ENCODE measurements at regions not wholly inside any gene's neighbourhood (a gene's known extent, or its start where the extent isn't known, plus 50 kb on each side); places are given as distances from the start of the nearest gene placed in this dataset.
A peak's percentile ranks its signal among the peaks of the same experiment; 100 is the strongest.

DNA sequence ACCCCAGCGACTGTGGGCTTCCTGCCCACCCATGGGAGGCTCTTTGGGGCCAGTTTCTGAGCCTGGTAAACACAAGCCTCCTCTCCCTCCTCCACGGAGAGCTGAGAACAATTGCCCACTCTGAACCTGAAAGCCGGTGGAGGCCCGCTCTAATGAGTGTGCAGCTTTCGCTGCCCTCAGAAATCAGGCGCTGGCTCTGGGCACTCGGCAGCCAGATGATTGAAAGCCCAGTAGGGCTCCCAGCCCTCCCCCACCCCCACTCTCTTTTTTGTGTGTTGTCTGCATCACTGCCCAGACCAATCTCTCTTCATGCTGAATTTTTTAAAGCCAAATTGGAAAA lies 438.9 kb downstream of the RPS24 start:
- intact Hi-C loops (cut with DNase I): no loop called here
- no peak overlapping the region for H3K4me3 ChIP-seq
- DNase-seq (no peak), ATAC-seq (no peak)
- no peaks in the 10 kb centered on the region for H3K36me3 ChIP-seq (ENCODE audit: insufficient read depth in 1 of 2, low read depth in 1 of 2)
- TF ChIP-seq, protein P1, sequence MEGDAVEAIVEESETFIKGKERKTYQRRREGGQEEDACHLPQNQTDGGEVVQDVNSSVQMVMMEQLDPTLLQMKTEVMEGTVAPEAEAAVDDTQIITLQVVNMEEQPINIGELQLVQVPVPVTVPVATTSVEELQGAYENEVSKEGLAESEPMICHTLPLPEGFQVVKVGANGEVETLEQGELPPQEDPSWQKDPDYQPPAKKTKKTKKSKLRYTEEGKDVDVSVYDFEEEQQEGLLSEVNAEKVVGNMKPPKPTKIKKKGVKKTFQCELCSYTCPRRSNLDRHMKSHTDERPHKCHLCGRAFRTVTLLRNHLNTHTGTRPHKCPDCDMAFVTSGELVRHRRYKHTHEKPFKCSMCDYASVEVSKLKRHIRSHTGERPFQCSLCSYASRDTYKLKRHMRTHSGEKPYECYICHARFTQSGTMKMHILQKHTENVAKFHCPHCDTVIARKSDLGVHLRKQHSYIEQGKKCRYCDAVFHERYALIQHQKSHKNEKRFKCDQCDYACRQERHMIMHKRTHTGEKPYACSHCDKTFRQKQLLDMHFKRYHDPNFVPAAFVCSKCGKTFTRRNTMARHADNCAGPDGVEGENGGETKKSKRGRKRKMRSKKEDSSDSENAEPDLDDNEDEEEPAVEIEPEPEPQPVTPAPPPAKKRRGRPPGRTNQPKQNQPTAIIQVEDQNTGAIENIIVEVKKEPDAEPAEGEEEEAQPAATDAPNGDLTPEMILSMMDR (IDR thresholded peaks at IDR 0.05): no peak
- no peak overlapping the region for H3K27ac ChIP-seq
- no peaks in the 10 kb centered on the region for H3K27me3 ChIP-seq (ENCODE audit: insufficient read depth in 3 of 3, low read length in 2 of 3)
- 47 to 59% (median 52%) methylated on average over 7 of the region's 7 CpGs for WGBS, 3 donors
- H3K4me1 ChIP-seq: no peaks in the 10 kb centered on the region
- no peaks in the 10 kb centered on the region for H3K9me3 ChIP-seq

DNA sequence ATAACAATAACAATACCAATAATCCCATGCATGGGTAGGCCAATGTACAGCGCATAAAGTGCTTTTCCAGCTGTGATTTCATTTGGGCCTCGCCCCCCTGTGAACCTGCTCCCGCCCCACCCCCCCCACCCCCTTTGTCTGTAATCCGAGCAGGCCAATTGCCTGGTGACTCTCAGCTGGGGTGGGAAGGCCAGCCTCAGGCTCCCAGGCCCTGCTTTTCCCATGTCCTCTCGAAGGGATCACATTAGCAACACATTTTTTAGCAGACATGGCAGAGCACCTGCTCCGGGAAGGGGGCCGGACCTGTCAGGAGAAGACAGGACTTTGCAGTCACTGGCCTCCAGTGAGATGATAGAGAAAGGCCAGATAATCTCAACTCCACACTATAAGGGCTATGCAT lies 439.3 kb downstream of the RPS24 start:
- Histone ChIP-seq H3K4me3 (no peak overlapping the region), H3K36me3 (ENCODE audit: insufficient read depth in 1 of 2, low read depth in 1 of 2) (no peaks in the 10 kb centered on the region), H3K4me1 (no peaks in the 10 kb centered on the region), H3K9me3 (no peaks in the 10 kb centered on the region), H3K27ac (no peak overlapping the region), H3K27me3 (ENCODE audit: insufficient read depth in 3 of 3, low read length in 2 of 3) (no peaks in the 10 kb centered on the region)
- WGBS, 3 donors: 36 to 55% (median 36%) methylated on average over 7 of the region's 7 CpGs
- DNase-seq: no peak
- TF ChIP-seq, protein P1 (IDR thresholded peaks at IDR 0.05): no peak
- intact Hi-C loops (cut with DNase I): no loop called here
- ATAC-seq: peak in 1 of 4 donors; percentile 34

DNA sequence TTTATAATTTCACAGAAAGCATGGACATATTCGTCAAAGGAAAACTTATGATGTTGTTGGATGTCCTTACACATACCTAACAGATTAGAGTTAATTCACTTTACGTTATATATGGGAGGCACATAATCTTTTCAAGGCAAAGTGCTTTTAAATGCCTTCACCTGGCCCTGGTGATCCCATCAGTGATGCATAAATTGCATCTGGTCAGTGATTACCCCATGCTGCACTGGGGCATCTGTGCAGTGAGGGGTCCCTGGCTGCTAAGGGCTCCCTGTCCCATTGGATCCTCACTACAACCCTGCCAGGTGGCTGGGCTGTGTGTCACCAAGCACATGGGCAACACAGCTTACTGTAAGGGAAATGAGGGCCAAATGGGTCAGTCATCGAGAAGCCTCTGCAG lies 441.1 kb downstream of the RPS24 start:
- intact Hi-C loops (cut with DNase I): no loop called here
- Histone ChIP-seq H3K4me3 (no peak overlapping the region), H3K27ac (no peak overlapping the region), H3K4me1 (no peaks in the 10 kb centered on the region), H3K9me3 (no peaks in the 10 kb centered on the region), H3K36me3 (ENCODE audit: insufficient read depth in 1 of 2, low read depth in 1 of 2) (no peaks in the 10 kb centered on the region), H3K27me3 (ENCODE audit: insufficient read depth in 3 of 3, low read length in 2 of 3) (no peaks in the 10 kb centered on the region)
- TF ChIP-seq, protein P1 (IDR thresholded peaks at IDR 0.05): no peak
- DNase-seq (no peak), ATAC-seq (no peak)
- WGBS, 3 donors: 93 to 97% (median 95%) methylated on average over 3 of the region's 3 CpGs

DNA sequence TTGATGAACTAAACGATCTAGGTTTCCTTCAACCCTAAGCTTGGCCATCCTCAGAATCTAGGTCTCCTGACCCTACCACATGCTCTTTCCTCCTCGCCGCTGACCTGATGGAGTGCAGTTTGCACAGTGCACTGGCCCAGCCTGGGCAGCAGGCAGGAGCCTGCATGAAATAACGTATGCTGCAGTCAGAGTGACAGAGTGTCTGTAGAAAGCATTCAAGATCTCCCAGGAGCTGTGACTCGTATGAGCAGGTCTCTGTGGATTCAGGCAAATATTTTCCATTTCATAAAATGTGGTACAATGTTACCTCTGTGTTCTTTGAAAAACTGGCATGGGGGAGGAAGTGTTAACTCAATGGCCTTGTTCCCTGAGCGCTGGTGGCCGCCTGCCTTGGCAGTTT lies 441.8 kb downstream of the RPS24 start:
- TF ChIP-seq, protein P1 (IDR thresholded peaks at IDR 0.05): no peak
- no peaks in the 10 kb centered on the region for H3K36me3 ChIP-seq (ENCODE audit: insufficient read depth in 1 of 2, low read depth in 1 of 2)
- no peak for ATAC-seq
- no peak overlapping the region for H3K27ac ChIP-seq
- DNase-seq: no peak
- intact Hi-C loops (cut with DNase I): no loop called here
- H3K4me1 ChIP-seq: no peaks in the 10 kb centered on the region
- no peak overlapping the region for H3K4me3 ChIP-seq
- H3K27me3 ChIP-seq (ENCODE audit: insufficient read depth in 3 of 3, low read length in 2 of 3): no peaks in the 10 kb centered on the region
- 78 to 83% (median 80%) methylated on average over 7 of the region's 7 CpGs for WGBS, 3 donors
- H3K9me3 ChIP-seq: no peaks in the 10 kb centered on the region

DNA sequence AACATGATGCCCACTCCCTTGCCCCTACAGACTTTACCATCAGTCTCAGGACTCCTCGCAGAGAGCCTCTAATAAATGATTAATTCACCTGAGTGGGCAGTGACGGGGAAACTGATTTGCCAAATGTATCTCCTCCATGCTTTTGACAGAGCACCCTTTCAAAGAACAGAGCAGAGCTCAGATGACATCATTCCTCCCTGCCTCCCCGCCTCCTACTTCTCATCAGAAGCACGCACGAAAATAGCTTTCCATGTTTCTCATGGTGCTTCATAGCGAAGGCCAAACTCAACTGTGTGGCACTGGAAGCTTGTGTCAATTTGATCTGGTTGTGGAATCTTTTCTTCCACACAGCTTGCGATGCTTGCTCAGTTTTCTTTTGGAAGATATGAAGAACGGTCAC lies 442.5 kb downstream of the RPS24 start:
- no peaks in the 10 kb centered on the region for H3K27me3 ChIP-seq (ENCODE audit: insufficient read depth in 3 of 3, low read length in 2 of 3)
- no peaks in the 10 kb centered on the region for H3K4me1 ChIP-seq
- WGBS, 3 donors: 67 to 87% (median 70%) methylated on average over 8 of the region's 8 CpGs
- H3K27ac ChIP-seq: no peak overlapping the region
- H3K36me3 ChIP-seq (ENCODE audit: insufficient read depth in 1 of 2, low read depth in 1 of 2): no peaks in the 10 kb centered on the region
- no peak for DNase-seq
- H3K4me3 ChIP-seq: no peak overlapping the region
- no peak for ATAC-seq
- intact Hi-C loops (cut with DNase I): no loop called here
- TF ChIP-seq, protein P1 (IDR thresholded peaks at IDR 0.05): no peak
- no peaks in the 10 kb centered on the region for H3K9me3 ChIP-seq
